Kidney epithelial cell (primary cell): ENCODE measurements at regions not wholly inside any gene's neighbourhood (a gene's known extent, or its start where the extent isn't known, plus 50 kb on each side); places are given as distances from the start of the nearest gene placed in this dataset.

ENCODE experiments used
- DNase-seq: peaks from one replicate; pipeline ENCODE4 v3.0.0-alpha.2; 2010; ENCODE audit warnings: low read depth
- H3K27me3 ChIP-seq: 2 replicates; pipeline ENCODE4 v1.6.0; 2011; ENCODE audit warnings: low read length; ENCODE audit not compliant: control insufficient read depth, insufficient read depth
- H3K36me3 ChIP-seq: 2 replicates; pipeline ENCODE4 v1.5.1; 2011; ENCODE audit warnings: low read length; ENCODE audit not compliant: control insufficient read depth, insufficient read depth
- H3K4me3 ChIP-seq: 2 replicates; pipeline ENCODE4 v1.5.1; 2011; ENCODE audit warnings: low read depth, mild to moderate bottlenecking, control low read depth, low read length
- TF ChIP-seq, protein P1 (sequence below): IDR thresholded peaks from 2 replicates; pipeline ENCODE4 v1.5.1; 2011; ENCODE audit warnings: mild to moderate bottlenecking, moderate library complexity, low read length, control low read depth, inconsistent platforms; ENCODE audit not compliant: insufficient read depth, poor library complexity, severe bottlenecking

DNA sequence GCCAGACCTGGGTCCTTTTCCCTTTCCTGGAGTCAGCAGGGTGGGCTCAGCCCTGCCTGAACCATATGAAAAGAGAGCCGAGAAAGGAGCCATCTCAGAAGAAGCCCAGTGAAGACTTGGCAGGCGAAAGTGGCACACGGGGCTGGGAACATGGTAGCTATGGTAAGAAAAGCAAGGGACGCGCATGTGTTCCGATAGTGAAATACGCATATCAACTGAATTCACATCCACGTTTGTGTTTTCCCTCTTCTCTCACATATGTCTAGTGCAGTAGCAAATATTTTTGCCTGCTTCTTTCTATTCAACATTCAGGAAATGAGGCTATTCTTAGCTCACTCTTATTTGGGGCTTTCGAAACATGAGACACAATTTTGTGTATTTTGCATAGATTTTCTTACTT is 54.1 kb upstream of the PEG3 start:
- no peaks in the 10 kb centered on the region for H3K36me3 ChIP-seq
- TF ChIP-seq, protein P1, sequence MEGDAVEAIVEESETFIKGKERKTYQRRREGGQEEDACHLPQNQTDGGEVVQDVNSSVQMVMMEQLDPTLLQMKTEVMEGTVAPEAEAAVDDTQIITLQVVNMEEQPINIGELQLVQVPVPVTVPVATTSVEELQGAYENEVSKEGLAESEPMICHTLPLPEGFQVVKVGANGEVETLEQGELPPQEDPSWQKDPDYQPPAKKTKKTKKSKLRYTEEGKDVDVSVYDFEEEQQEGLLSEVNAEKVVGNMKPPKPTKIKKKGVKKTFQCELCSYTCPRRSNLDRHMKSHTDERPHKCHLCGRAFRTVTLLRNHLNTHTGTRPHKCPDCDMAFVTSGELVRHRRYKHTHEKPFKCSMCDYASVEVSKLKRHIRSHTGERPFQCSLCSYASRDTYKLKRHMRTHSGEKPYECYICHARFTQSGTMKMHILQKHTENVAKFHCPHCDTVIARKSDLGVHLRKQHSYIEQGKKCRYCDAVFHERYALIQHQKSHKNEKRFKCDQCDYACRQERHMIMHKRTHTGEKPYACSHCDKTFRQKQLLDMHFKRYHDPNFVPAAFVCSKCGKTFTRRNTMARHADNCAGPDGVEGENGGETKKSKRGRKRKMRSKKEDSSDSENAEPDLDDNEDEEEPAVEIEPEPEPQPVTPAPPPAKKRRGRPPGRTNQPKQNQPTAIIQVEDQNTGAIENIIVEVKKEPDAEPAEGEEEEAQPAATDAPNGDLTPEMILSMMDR: no peak
- H3K27me3 ChIP-seq: no peaks in the 10 kb centered on the region
- DNase-seq: no peak
- H3K4me3 ChIP-seq: no peak overlapping the region

DNA sequence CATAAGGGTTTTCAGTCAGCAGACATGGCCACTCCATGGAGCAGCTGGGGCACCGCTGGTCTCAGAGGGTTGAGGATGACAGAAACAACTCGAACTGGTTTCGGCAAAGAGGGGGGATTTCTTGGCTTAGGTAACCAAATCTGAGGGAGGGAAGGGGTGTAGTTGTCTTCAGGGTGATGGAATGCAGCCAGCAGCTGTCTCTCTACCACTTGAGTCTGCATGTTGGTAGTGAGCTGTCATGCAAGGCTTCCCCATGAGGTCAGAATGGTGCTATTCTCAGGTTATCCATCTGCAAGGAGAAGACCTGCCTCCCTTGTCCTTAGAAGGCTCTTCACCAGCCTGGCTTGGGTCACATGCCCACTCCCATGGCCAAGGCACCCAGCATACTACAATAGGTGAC is 55.6 kb upstream of the PEG3 start:
- DNase-seq: no peak
- TF ChIP-seq, protein P1: no peak
- no peaks in the 10 kb centered on the region for H3K36me3 ChIP-seq
- no peak overlapping the region for H3K4me3 ChIP-seq
- no peaks in the 10 kb centered on the region for H3K27me3 ChIP-seq

DNA sequence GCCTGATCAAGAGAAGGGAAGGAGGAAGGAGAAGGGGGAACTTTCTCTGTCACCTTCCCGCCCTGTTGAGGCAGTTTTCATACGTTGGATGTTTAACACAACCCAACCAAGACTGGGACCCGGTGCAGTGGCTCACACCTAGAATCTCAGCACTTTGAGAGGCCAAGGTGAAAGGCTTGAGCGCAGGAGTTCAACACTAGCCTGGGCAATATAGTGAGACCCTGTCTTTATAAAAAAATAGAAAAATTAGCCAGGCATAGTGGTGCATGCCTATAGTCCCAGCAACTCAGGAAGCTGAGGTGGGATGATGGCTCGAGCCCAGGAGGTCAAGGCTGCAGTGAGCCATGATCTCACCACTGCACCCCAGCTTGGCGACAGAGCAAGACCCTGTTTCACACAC is 59.4 kb upstream of the PEG3 start:
- Histone ChIP-seq H3K27me3 (no peaks in the 10 kb centered on the region), H3K4me3 (no peak overlapping the region), H3K36me3 (no peaks in the 10 kb centered on the region)
- TF ChIP-seq, protein P1: no peak
- no peak for DNase-seq

DNA sequence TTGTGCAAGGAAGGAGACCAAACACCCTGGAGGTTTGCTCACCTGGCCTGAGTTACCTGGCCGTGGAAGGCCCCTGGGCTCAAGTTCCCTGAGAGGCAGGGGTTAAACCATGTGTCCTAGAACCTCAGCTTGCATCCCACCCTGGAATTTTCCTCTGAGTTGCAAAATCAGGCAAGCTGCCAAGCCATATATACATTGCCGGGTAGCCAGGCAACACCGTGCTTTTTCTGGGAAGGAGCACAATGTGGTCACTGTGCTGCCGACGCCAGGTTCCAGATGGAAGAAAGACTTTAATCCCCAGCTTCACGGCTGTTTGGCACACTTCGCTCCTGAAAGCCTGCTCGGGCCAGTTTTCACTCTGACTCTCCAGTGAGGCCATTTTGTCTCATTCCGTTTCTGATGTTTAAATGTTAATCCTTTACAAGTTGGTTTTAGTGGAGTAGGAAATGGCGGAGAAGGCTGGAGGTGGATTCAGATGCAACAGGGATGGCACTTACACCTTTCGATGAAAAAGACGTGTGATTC is 60.1 kb upstream of the PEG3 start:
- Histone ChIP-seq H3K27me3 (no peaks in the 10 kb centered on the region), H3K4me3 (no peak overlapping the region), H3K36me3 (no peaks in the 10 kb centered on the region)
- TF ChIP-seq, protein P1: no peak
- no peak for DNase-seq

DNA sequence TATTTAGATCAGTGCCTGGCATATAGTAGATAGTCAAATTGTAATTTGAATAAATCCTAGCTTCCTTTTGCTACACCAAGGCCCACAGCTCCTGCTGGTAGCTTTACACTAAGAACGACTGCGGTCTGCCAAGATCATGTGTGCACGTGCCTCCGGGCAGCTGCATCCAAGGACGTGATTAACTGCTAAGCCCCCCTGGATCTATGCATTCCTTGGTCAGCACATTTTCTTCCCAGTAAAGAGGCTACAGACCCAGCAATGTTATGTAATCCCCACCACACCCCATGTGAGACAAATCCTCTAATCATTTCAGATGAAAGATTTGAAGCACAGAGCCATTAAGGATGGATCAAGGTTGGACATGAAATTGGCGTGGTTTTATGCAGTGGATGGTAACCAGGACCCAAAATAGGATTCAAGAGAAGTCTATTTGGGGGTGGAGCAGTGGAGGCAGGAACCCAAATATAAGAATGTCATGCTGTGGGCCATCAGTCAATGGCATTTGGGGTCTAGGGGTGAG is 65.2 kb upstream of the PEG3 start:
- no peaks in the 10 kb centered on the region for H3K36me3 ChIP-seq
- no peaks in the 10 kb centered on the region for H3K27me3 ChIP-seq
- DNase-seq: no peak
- TF ChIP-seq, protein P1: no peak
- H3K4me3 ChIP-seq: no peak overlapping the region
